ENCODE measurements at regions not wholly inside any gene's neighbourhood (a gene's known extent, or its start where the extent isn't known, plus 50 kb on each side); places are given as distances from the start of the nearest gene placed in this dataset.

GRCh38 chr4:170242471-170242870 lies 152.7 kb upstream of the AADAT start:
- ChIA-PET CTCF (ENCODE audit: partially characterized antibody) (interaction anchor here (0.6 to 3.7 kb wide), 3 partner anchors 12 to 223 kb away, joined by 3 to 34 read pairs (median 4); no protein-coding TSS in a partner anchor), POLR2A (ENCODE audit: partially characterized antibody) (no interaction called here)
- Histone ChIP-seq H2AK5ac (ENCODE audit: low read depth, low read length) (no peak overlapping the region), H2BK12ac (ENCODE audit: low read depth, low read length) (no peak overlapping the region), H2AFZ (ENCODE audit: low read length) (no peak overlapping the region), H3K36me3 (ENCODE audit: control insufficient read depth in 2 of 4, insufficient read depth in 4 of 4, low read length in 3 of 4) (no peaks in the 10 kb centered on the region), H3K27ac (ENCODE audit: low read depth, low read length) (no peak overlapping the region), H2BK20ac (ENCODE audit: low read length) (no peak overlapping the region), H3K79me1 (ENCODE audit: low read depth, low read length) (no peaks in the 10 kb centered on the region), H3K14ac (ENCODE audit: insufficient read length) (no peak overlapping the region), H3K9me3 (ENCODE audit: insufficient read depth in 2 of 2, low read depth in 1 of 2, low read length in 1 of 2) (no peaks in the 10 kb centered on the region), H2BK120ac (replicated peaks; ENCODE audit: low read depth, low read length) (no peak overlapping the region), H3K56ac (replicated peaks; ENCODE audit: insufficient read length, low read depth, low read length) (no peak overlapping the region), H2BK15ac (ENCODE audit: low read length) (no peak overlapping the region), H3K27me3 (replicated peaks in 1 of 4; ENCODE audit: control insufficient read depth in 3 of 4, extremely low read depth in 1 of 4, insufficient read depth in 3 of 4, low read length in 3 of 4) (no peaks in the 10 kb centered on the region), H3K79me2 (ENCODE audit: control insufficient read depth in 1 of 2, insufficient read depth in 2 of 2, low read length in 2 of 2) (no peaks in the 10 kb centered on the region), H3K23me2 (ENCODE audit: low read depth, low read length) (no peaks in the 10 kb centered on the region), H3K4me1 (replicated peaks in 1 of 4; ENCODE audit: control insufficient read depth in 3 of 4, insufficient read depth in 4 of 4, low read length in 3 of 4) (peaks cover 0 to 4% (median 0%) of the 10 kb centered on the region in 4 experiments; a peak in 2 of 7 replicates), H3K9ac (replicated peaks in 1 of 4; ENCODE audit: extremely low read depth in 1 of 4, low read depth in 3 of 4, low read length in 3 of 4) (no peak overlapping the region), H2BK5ac (ENCODE audit: low read depth, low read length) (no peak overlapping the region), H4K5ac (ENCODE audit: insufficient read length, low read depth, low read length) (no peak overlapping the region), H4K8ac (ENCODE audit: extremely low read depth, insufficient read depth, low read length) (no peak overlapping the region), H3K4me2 (ENCODE audit: insufficient read depth in 1 of 2, low read depth in 2 of 2, low read length in 2 of 2) (no peak overlapping the region), H4K20me1 (replicated peaks in 1 of 2; ENCODE audit: control insufficient read depth in 1 of 2, insufficient read depth in 2 of 2, low read length in 2 of 2) (no peaks in the 10 kb centered on the region), H3K4me3 (ENCODE audit: extremely low read depth in 1 of 4, insufficient read depth in 2 of 4, low read depth in 3 of 4, low read length in 4 of 4) (no peak overlapping the region), H3K23ac (ENCODE audit: insufficient read length) (no peak overlapping the region), H4K91ac (replicated peaks; ENCODE audit: insufficient read length, low read length) (no peak overlapping the region), H3K4ac (replicated peaks; ENCODE audit: insufficient read length, low read depth, low read length) (no peak overlapping the region), H3K18ac (ENCODE audit: extremely low read depth, low read length) (no peak overlapping the region)
- no peak for TF ChIP-seq SUZ12 (IDR thresholded peaks at IDR 0.05; ENCODE audit: low read length)
- TF ChIP-seq CTCF (IDR thresholded peaks at IDR 0.05; ENCODE audit: control extremely low read depth in 1 of 3, insufficient read depth in 1 of 3, low read depth in 1 of 3, low read length in 3 of 3), result no peak
- TF ChIP-seq RAD21 (IDR thresholded peaks at IDR 0.05 in 1 of 2, conservative IDR thresholded peaks at IDR 0.05 in 1 of 2; ENCODE audit: low read depth in 2 of 2, low read length in 2 of 2), result no peak
- TF ChIP-seq RXRA (IDR thresholded peaks at IDR 0.05; ENCODE audit: insufficient read depth, low read depth, low read length), result no peak
- TF ChIP-seq BCL11A (IDR thresholded peaks at IDR 0.05; ENCODE audit: low read depth in 2 of 2, low read length in 2 of 2), result no peak
- no peak for TF ChIP-seq CEBPB (IDR thresholded peaks at IDR 0.05; ENCODE audit: low read depth, low read length)
- FAIRE-seq, result no peak
- no peak for DNase-seq (ENCODE audit: low read depth in 1 of 2, low spot score in 2 of 2)
